Activated CD4-positive, alpha-beta T cell treated with anti-CD3 and anti-CD28 coated beads, Interleukin-2, amount 10 ng/mL, durations not matched to agents 7 days and 5 days (primary cell): ENCODE measurements at regions not wholly inside any gene's neighbourhood (a gene's known extent, or its start where the extent isn't known, plus 50 kb on each side); places are given as distances from the start of the nearest gene placed in this dataset.

Experiments used
- CTCF ChIA-PET: fragments of 350-600 bp; sonication (Branson Sonifier 250); formaldehyde crosslinking; loops from one replicate; lab custom pipeline; 2021; ENCODE audit warnings: antibody characterized with exemption; lab: Charles Lee
- POLR2A ChIA-PET: fragments of 350-600 bp; sonication (Branson Sonifier 250); formaldehyde crosslinking; loops from one replicate; lab custom pipeline; 2021; ENCODE audit warnings: antibody characterized with exemption; lab: Charles Lee
- DNase-seq: peaks from one replicate; pipeline ENCODE4 v3.0.0-alpha.2; 2020
- H3K27ac Mint-ChIP-seq: one replicate; pipeline ENCODE4 v1.8.0; 2021; ENCODE audit warnings: mild to moderate bottlenecking, moderate library complexity, mixed read lengths
- H3K27me3 Mint-ChIP-seq: one replicate; pipeline ENCODE4 v1.8.0; 2021; ENCODE audit warnings: mixed read lengths
- H3K36me3 Mint-ChIP-seq: one replicate; pipeline ENCODE4 v1.8.0; 2021; ENCODE audit warnings: low read depth, mixed read lengths
- H3K4me1 Mint-ChIP-seq: one replicate; pipeline ENCODE4 v1.8.0; 2021; ENCODE audit warnings: mixed read lengths
- H3K4me3 Mint-ChIP-seq: one replicate; pipeline ENCODE4 v1.8.0; 2021; ENCODE audit warnings: mild to moderate bottlenecking, moderate library complexity, mixed read lengths
- H3K9me3 Mint-ChIP-seq: one replicate; pipeline ENCODE4 v1.8.0; 2021; ENCODE audit warnings: mixed read lengths

- H3K9me3 Mint-ChIP-seq = no peaks in the 10 kb centered on the region
- no peak for DNase-seq
- ChIA-PET POLR2A (no interaction called here), CTCF (no interaction called here)
- H3K4me1 Mint-ChIP-seq = no peaks in the 10 kb centered on the region
- H3K4me3 Mint-ChIP-seq = no peak overlapping the region
- H3K27me3 Mint-ChIP-seq = no peaks in the 10 kb centered on the region
- H3K27ac Mint-ChIP-seq = no peak overlapping the region
- no peaks in the 10 kb centered on the region for H3K36me3 Mint-ChIP-seq
These were observed 665.7 kb downstream of the ADGRL2 start for GRCh38 chr1:82466416-82466815.

- H3K36me3 Mint-ChIP-seq = no peaks in the 10 kb centered on the region
These were observed 664.3 kb downstream of the ADGRL2 start for GRCh38 chr1:82465024-82465423.

GRCh38 chr1:82464362-82465001 lies 663.7 kb downstream of the ADGRL2 start:
- POLR2A ChIA-PET = no interaction called here
- no peak overlapping the region for H3K4me3 Mint-ChIP-seq
- CTCF ChIA-PET = no interaction called here

More at GRCh38 chr1:82465024-82465423, 664.3 kb downstream of the ADGRL2 start:
- Mint-ChIP-seq H3K4me1 (no peaks in the 10 kb centered on the region), H3K9me3 (no peaks in the 10 kb centered on the region), H3K27me3 (no peaks in the 10 kb centered on the region), H3K27ac (no peak overlapping the region), H3K4me3 (no peak overlapping the region)
- no peak for DNase-seq
- CTCF ChIA-PET = no interaction called here
- POLR2A ChIA-PET = no interaction called here

GRCh38 chr1:82463951-82464350 lies 663.2 kb downstream of the ADGRL2 start:
- POLR2A ChIA-PET = no interaction called here
- Mint-ChIP-seq H3K27ac (no peak overlapping the region), H3K36me3 (no peaks in the 10 kb centered on the region), H3K4me1 (no peaks in the 10 kb centered on the region), H3K9me3 (no peaks in the 10 kb centered on the region), H3K4me3 (no peak overlapping the region), H3K27me3 (no peaks in the 10 kb centered on the region)
- DNase-seq = no peak
- CTCF ChIA-PET = no interaction called here

More at GRCh38 chr1:82464362-82465001, 663.7 kb downstream of the ADGRL2 start:
- Mint-ChIP-seq H3K4me1 (no peaks in the 10 kb centered on the region), H3K36me3 (no peaks in the 10 kb centered on the region), H3K27ac (no peak overlapping the region), H3K9me3 (no peaks in the 10 kb centered on the region), H3K27me3 (no peaks in the 10 kb centered on the region)
- no peak for DNase-seq

DNA sequence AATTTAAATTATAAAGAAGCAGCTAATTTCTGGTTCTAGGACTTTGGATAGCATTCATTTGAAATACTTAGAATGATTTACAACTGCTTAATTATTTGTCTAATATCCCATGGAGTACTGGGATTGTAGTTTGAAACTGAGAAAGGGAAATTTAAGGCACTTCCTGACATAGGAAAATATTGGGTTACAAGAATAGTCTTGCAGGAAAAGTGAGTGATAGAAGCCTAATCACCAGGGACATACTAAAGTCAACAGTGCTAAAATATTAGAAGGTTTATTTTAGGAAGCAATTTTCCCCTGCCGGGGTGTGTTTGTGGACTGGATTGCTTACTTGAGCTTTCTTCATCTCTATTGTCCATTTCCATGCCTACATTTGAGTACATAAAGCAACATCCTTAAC lies 661.6 kb downstream of the ADGRL2 start:
- H3K4me3 Mint-ChIP-seq = no peak overlapping the region
- no peak for DNase-seq
- ChIA-PET POLR2A (no interaction called here), CTCF (no interaction called here)
- H3K27ac Mint-ChIP-seq = no peak overlapping the region
- no peaks in the 10 kb centered on the region for H3K4me1 Mint-ChIP-seq
- H3K9me3 Mint-ChIP-seq = no peaks in the 10 kb centered on the region
- no peaks in the 10 kb centered on the region for H3K36me3 Mint-ChIP-seq
- no peaks in the 10 kb centered on the region for H3K27me3 Mint-ChIP-seq

- CTCF ChIA-PET = no interaction called here
- Mint-ChIP-seq H3K27ac (no peak overlapping the region), H3K9me3 (peaks cover 20% of the 10 kb centered on the region), H3K4me3 (no peak overlapping the region), H3K27me3 (no peaks in the 10 kb centered on the region), H3K4me1 (peaks cover 12% of the 10 kb centered on the region), H3K36me3 (no peaks in the 10 kb centered on the region)
- POLR2A ChIA-PET = no interaction called here
- no peak for DNase-seq
These were observed 654.6 kb downstream of the ADGRL2 start for GRCh38 chr1:82455342-82455741.

- peaks cover 12% of the 10 kb centered on the region for H3K4me1 Mint-ChIP-seq
- no peak for DNase-seq
- ChIA-PET POLR2A (no interaction called here), CTCF (no interaction called here)
- H3K27me3 Mint-ChIP-seq = no peaks in the 10 kb centered on the region
- peaks cover 23% of the 10 kb centered on the region for H3K9me3 Mint-ChIP-seq
- no peak overlapping the region for H3K27ac Mint-ChIP-seq
- H3K4me3 Mint-ChIP-seq = no peak overlapping the region
- H3K36me3 Mint-ChIP-seq = no peaks in the 10 kb centered on the region
These were observed 653.7 kb downstream of the ADGRL2 start for GRCh38 chr1:82454431-82454830.

DNA sequence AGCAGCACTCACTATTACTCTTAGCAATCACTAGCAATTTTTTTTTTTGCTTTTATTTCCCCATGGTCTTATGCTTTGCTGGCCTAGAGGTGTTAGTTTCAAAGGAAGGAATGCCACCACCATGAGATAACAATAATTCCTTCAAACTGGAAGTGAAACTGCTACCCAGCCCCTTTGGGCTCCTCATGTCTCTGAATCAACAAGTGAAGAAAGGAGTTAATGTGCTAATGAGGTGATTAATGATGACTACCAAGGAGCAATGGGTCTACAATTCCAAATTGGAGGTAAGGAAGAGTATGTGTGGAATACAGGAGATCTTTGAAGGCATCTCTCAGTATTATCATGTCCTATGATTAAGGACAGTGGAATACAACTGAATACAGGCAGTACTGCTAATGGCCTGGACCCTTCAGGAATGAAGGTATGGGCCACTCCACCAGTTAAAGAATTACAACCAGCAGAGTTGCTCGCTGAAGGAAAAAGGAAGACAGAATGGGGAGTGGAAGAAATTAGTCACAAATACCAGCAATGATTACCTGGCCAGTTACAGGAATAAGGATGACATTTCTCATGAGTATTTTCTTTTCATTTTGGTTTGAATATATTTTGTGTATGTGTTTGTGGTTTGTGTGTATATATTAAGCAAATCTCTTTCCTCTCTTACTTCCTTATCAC lies 652.9 kb downstream of the ADGRL2 start:
- no peak for DNase-seq
- H3K4me1 Mint-ChIP-seq = peaks cover 12% of the 10 kb centered on the region
- ChIA-PET CTCF (no interaction called here), POLR2A (no interaction called here)
- H3K27ac Mint-ChIP-seq = no peak overlapping the region
- peaks cover 23% of the 10 kb centered on the region for H3K9me3 Mint-ChIP-seq
- H3K27me3 Mint-ChIP-seq = no peaks in the 10 kb centered on the region
- no peak overlapping the region for H3K4me3 Mint-ChIP-seq
- no peaks in the 10 kb centered on the region for H3K36me3 Mint-ChIP-seq

DNA sequence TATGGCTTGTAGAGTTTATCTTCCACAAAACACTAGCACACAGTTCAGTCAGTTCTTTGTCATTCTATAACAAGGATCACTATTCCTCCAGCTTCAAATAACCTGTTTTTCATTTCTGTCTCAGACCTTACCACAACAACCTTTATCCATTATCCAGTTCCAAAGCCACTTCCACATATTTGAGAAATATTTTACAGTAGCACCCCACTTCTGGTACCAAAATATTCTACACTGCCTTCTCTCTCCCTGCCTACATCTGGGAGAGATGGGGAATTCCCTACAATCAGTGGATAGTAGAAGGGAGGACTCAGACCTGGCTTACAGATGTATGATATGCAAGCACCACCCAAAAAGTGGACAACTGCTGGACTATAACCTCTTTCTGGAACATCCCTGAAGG lies 651.4 kb downstream of the ADGRL2 start:
- CTCF ChIA-PET = no interaction called here
- no peaks in the 10 kb centered on the region for H3K36me3 Mint-ChIP-seq
- H3K4me1 Mint-ChIP-seq = peaks cover 12% of the 10 kb centered on the region
- no peak overlapping the region for H3K4me3 Mint-ChIP-seq
- H3K9me3 Mint-ChIP-seq = peaks cover 23% of the 10 kb centered on the region
- no peak for DNase-seq
- no peak overlapping the region for H3K27ac Mint-ChIP-seq
- no peaks in the 10 kb centered on the region for H3K27me3 Mint-ChIP-seq
- POLR2A ChIA-PET = no interaction called here

DNA sequence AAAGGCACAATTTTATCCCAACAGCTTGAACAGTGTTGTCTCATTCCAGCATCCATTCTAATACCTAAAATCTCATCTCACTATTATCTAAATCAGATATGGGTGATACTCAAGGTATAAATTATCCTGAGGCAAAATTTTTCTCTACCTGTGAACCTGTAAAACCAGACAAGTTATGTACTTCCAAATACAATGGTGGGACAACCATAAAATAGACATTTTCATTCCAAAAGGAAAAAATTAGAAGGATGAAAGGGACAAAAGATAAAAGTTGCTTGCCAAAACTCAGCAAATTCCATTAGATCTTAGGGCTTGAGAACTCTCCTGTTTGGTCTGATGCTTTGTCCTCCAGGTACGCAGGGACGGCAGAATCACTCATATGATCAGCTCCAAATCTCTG lies 650.5 kb downstream of the ADGRL2 start:
- H3K4me3 Mint-ChIP-seq = no peak overlapping the region
- no peaks in the 10 kb centered on the region for H3K36me3 Mint-ChIP-seq
- H3K9me3 Mint-ChIP-seq = peaks cover 23% of the 10 kb centered on the region
- no peaks in the 10 kb centered on the region for H3K27me3 Mint-ChIP-seq
- DNase-seq = no peak
- no peak overlapping the region for H3K27ac Mint-ChIP-seq
- POLR2A ChIA-PET = no interaction called here
- CTCF ChIA-PET = no interaction called here
- H3K4me1 Mint-ChIP-seq = peaks cover 12% of the 10 kb centered on the region

- H3K9me3 Mint-ChIP-seq = peaks cover 25% of the 10 kb centered on the region
- H3K4me3 Mint-ChIP-seq = no peak overlapping the region
- no peaks in the 10 kb centered on the region for H3K27me3 Mint-ChIP-seq
- POLR2A ChIA-PET = no interaction called here
- CTCF ChIA-PET = no interaction called here
- no peak overlapping the region for H3K27ac Mint-ChIP-seq
- no peak for DNase-seq
- H3K4me1 Mint-ChIP-seq = peaks cover 2% of the 10 kb centered on the region
- no peaks in the 10 kb centered on the region for H3K36me3 Mint-ChIP-seq
These were observed 648.8 kb downstream of the ADGRL2 start for GRCh38 chr1:82449506-82450057.

DNA sequence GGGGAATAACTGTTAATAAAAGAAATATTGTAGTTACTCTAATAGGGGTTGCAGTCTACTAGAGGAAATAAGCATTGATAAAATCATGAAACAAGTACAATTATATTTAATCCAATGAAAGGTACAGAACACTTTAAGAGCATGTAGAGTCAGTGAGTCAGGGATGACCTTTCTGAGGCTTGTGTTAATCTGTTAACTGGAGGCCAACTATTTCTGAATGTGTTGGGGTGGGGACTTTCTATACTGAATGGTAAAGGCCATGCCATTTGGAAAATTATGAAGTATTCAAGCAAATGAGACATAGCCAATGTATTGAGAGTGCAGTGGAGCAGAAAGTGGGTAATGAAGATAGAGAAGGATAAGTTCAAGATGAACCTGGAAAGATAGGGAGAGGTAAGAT lies 646.2 kb downstream of the ADGRL2 start:
- ChIA-PET POLR2A (no interaction called here), CTCF (no interaction called here)
- Mint-ChIP-seq H3K27ac (no peak overlapping the region), H3K36me3 (no peaks in the 10 kb centered on the region), H3K4me1 (no peaks in the 10 kb centered on the region), H3K9me3 (peaks cover 9% of the 10 kb centered on the region), H3K27me3 (no peaks in the 10 kb centered on the region), H3K4me3 (no peak overlapping the region)
- DNase-seq = no peak

DNA sequence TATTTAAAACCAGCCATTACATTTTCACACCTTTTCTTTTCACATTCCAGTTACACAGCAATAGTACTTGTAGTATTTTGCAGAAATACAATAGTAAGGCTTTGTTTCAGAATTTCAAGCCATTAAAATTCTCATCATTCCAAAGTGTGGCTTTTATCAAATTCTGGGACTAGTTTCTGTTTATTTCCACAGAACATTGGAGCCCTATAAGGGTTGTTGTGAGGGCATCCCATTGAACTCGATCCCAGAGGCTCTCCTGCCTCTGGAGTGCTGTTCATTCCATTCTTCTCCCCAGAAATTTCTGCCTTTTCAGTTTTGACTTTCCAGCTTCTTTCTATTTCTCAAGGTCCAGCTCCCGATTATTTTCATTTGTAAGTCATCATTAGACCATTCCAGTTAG lies 645.5 kb downstream of the ADGRL2 start:
- Mint-ChIP-seq H3K9me3 (peaks cover 5% of the 10 kb centered on the region), H3K4me3 (no peak overlapping the region), H3K4me1 (no peaks in the 10 kb centered on the region), H3K27ac (no peak overlapping the region), H3K36me3 (no peaks in the 10 kb centered on the region), H3K27me3 (no peaks in the 10 kb centered on the region)
- no peak for DNase-seq
- ChIA-PET CTCF (no interaction called here), POLR2A (no interaction called here)
